NOMO-1 treated with DMSO at 0.1 percent for 48 hours (cell line): ENCODE measurements at regions not wholly inside any gene's neighbourhood (a gene's known extent, or its start where the extent isn't known, plus 50 kb on each side); places are given as distances from the start of the nearest gene placed in this dataset.
"Not testable (repeated sequence)": the region's sequence is repeated elsewhere in the genome, so short reads cannot be mapped to it uniquely, and the experiment has no call there.

Source experiments
- DNase-seq: peaks from one replicate; lab custom pipeline; 2025; ENCODE audit not compliant: unreplicated experiment; lab: John Stamatoyannopoulos, UW

DNA sequence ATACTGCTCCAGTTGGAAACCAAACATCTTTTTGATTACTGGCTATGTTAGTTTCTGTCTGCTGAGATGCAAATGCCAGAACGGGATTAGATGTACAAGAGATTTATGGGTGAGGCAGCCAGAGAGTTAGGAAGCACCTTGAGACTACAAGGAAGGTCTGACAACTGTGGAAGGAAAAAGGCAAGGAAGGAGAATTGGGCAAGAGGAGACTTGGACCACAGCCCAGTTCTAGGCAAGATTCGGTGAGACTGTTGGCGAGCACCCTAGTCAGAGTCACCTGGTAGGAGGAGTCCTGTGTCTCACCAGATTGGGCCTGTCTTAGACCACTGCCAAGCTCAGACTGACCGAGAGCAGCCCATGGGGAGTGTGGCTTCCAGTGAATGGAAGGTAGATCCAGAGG, 91.8 kb upstream of the F13A1 start:
- no peak for DNase-seq

DNA sequence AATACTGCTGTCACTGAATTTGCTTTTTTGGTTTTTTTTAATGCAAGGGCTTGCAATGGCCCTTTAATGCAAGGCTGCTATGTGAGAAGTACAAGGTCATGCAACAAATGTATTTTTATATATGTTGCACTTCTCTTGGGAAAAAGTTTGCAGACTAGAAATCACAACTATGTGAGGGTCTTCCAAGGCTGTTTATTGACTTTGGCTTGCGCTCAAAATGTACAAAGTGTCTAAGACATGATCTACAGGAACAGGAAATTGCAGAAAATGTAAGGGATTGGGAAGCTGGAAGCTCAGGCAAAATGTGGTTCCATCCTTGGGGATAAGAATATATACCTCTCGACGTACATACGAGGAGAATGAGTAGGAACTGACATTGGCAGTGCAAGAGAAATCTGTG, 92.2 kb upstream of the F13A1 start:
- DNase-seq: no peak

DNA sequence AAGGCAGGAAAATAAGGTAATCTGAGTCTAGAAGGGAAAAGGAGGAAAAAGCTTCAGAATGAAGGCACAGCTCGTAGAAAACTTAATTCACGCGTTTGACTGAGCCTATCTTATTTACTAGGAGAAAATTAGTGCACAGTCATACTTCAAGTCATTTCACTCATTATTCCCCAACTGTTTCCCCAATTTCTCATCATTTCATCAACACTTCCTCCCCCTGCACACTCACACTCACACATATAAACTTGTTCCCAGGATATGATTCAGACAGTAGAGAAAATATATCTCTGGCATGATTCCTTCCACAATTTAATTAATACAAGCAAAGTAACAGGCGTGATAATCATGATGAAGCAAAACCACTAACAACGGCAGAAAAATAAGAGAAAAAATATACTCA, 94.5 kb upstream of the F13A1 start:
- peak; percentile 52 for DNase-seq

DNA sequence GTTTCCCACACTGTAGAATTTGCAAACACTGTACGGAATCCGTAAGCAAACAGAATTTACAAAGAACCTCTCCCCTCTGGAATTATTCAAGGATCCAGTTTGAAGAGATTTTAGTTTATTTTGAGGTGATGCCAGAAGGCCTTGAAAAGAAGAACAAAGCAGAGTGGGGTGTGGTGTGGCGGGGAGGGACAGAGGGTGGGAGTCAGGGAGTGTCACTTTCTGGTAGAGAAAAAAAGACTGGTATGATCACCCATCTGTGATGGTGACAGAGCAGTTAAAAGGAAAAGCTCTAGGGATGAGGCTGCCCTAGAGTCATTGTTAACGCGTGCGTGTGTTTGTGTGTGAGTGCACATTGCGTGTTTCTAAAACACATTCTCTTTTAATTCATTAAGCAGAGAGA, 97.0 kb upstream of the F13A1 start:
- no peak for DNase-seq

DNA sequence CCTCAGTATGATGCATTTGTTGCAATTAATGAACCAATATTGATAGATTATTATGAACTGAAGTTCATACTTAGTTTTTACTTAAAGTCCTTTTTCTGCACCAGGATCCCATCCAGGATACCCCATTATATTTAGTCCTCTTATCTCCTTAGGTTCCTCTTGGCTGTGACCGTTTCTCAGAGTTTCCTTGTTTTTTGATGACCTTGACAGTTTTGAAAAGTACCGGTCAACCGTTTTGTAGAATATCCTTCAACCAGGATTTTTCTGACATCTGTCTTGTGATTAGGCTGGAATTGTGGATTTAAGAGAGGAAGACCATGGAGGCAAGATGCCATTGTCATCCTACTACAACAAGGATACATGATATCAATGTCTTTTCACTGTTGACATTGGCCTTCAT, 98.0 kb upstream of the F13A1 start:
- DNase-seq: no peak

DNA sequence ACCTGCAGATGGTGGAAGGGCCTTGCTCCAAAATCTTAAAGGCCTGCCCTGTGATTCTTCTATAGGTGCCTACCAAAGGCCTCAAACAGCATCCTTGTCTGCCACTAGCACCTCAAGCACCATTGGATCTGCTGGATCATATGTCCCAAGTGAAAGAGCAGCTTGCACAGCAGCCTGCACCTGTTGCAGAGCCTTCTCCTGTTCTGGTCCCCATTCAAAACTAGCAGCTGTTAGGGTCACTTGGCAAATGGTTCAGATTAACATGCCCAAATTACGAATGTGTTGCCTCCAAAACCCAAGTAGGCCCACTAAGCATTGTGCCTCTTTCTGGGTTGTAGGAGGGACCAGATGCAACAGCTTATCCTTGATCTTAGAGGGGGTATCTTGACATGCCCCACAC, 99.6 kb upstream of the F13A1 start:
- no peak for DNase-seq

DNA sequence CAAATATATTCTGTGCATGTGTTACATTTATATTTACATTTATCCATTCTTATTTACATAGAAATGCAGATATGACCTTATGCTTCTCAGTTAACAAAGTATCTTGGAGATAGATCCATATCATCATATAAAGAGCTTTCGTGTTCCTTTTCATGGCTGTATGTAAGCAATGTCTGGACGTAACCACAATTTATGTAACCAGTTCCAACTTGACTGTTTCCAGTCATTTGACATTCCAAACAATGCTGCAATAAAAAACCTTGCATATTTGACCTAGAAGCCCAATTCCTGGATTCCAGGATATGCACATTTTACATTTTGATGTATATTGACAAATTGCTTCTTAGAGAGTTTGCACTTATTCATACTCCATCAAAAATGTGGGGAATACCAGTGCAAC, 113.7 kb upstream of the F13A1 start:
- DNase-seq: no peak

DNA sequence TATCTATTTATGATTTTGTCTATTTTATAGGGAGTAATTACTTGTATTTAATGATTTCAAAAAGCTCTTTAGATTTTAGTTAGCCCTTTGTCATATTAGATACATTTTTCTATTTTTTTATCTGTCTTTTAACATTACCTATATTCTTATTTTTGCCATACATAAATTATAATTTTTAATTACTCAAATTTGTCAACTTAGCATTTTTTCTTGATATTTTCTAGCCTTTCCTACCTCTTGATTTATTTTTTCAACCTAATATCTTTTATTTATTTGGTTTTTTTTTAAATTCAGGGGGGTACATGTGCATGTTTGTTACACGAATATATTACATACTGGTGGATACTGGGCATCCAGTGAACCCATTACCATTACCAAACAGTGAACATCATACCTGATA, 114.3 kb upstream of the F13A1 start:
- no peak for DNase-seq

DNA sequence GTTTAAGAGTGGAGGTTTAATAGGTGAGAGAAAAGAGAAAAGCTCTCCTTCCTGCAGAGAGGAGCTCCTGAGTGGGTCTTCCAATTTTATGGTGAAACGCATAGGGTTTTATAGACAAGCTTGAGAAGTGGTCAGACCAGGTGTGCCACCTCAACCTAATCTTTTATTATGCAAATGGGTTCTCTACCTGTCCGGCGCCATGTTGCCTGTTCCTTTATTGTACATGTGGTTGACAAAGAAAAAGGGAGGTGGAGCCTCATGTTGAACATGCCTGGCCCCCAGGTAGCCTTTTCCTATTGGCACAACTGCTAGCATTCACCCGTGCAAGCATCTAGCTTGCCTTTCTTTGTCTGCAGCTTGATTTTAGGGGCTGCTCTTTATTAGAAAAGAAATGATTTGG, 115.9 kb upstream of the F13A1 start:
- DNase-seq: no peak

DNA sequence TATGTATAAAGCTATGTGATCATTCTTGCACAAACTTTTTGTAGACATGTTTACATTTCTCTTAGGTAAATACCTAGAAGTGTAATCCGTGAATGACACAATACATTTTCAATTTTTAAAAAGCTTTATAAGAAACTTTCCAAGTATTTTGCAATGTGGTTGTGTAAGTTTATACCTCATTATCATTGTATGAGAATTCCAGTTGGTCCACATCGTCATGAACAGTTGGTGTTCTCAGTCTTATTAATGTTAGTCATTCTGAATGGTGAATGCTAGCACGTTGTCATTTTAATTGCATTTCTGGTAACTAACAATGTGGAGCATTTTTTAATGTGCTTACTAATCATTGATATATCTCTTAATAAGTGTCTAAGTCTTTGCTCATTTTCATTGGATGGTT, 116.5 kb upstream of the F13A1 start:
- DNase-seq: no peak

DNA sequence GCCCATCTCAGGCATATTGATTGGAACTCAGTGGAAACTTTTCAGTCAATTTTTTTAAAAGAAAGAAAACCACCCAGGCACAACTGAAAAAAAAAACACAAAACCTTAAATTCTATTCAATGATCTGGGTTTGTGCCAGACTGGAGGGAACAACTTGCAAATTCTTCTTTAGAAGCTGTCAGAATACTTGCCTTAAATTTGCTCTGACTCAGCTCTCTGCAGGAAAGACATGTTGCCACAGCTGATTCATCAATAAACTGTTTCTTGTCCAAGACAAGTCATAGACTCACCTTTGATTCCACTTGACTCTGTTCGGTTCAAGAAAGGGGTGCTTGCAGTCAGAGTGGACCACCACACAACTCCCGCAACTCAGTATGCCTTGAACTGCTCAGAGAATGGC, 117.8 kb upstream of the F13A1 start:
- DNase-seq: no peak

DNA sequence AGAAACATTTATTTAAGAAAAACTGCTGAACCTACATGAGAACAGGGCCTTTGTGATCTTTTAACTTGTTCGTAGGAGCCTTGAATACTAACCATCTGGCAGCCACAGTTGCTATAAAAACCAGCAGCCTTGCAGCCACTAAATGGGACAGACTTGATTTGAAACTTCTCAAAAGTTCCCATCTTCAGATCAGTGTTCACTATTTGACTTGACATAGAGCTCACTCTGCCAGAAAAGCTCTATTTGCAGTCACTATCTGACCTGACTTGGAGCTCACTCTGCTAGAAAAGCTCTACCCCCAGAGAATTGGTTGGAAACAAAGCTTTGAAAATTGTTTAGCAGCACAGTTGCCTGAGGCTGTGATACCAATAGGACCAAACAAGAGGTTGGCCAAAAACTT, 119.3 kb upstream of the F13A1 start:
- no peak for DNase-seq

DNA sequence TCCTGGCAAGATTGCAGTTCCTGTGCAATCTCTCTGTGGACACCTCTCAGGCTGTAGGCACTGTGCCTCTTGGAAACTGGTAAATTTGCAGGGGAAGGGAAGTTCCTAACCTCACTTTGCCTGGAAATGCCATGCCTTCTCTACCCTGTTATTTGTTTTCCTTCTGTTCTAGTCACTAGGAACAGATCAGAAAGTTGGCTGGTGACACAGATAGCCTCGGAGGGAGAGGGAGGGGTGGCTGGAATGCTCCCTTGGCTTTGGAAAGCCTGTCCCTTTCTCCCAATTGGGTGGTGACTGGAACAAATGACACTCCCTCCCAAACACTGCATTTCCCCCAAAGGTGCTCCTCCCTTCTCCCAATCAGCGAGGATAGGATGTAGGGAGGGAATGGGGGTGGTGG, 131.5 kb upstream of the F13A1 start:
- no peak for DNase-seq

DNA sequence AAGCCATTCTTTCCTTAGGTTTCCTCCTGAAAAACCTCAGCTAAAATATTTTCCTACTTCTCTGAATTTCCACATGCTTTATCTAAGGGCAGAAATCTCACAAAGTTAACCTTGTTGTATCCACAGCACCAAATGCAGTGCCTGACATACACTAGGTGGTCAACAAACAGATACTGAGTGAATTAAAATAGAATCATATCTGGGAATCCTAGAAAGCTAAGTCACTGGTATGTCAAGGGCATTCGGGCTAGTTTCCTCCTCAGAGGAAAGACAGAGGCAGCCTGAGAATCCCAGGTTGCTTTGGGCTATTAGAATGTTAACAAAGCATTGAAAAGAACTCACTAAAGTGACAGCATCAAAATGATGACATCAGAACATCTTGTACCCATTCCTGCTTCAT, 132.7 kb upstream of the F13A1 start:
- no peak for DNase-seq

DNA sequence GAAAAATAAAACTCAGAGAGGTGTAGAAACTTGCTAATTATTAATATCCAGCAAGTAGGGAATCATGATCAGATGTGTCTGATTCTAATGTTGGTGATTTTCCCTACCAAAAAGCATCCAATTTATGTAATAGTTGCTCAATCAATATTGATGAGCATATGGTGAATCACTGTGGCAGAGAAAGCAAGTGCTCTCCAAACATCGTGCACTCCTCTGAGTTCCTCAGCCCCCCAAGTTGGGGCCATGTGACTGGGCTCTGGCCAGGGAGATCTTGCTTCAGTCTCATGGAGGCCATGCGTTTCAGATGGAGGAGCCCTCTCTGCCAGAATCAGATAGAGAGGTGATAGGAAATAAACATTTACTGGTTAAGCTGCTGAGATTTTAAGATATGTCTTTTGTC, 133.2 kb upstream of the LY86 start:
- DNase-seq: no peak

DNA sequence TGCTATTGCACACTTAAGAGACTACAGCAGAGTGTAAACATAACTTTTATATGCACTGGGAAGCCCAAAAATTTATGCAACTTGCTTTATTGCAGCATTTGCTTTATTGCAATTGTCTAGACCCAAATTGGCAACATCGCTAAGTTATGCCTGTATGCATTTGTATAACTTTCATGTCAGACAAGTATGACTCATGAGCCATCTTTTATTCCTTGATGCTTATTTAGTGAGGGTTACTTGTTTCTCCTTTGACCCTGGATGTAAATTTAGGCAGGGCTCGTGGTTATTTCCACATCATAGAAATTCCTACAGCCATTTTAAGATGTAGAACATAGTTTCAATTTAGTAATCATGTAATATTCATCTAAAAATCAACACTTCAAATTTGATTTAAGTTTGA, 130.3 kb upstream of the LY86 start:
- DNase-seq: no peak

DNA sequence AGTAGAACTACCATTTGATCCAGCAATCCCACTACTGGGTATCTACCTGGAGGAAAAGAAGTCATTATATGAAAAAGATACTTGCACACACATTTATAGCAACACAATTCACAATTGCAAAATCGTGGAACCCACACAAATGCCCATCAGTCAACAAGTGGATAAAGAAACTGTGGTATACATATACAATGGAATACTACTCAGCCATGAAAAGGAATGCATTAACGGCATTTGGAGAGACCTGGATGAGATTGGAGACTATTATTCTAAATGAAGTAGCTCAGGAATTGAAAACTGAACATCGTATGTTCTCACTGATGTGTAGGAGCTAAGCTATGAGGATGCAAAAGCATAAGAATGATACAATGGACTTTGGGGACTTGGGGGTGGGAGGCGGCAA, 128.6 kb upstream of the LY86 start:
- not testable (repeated sequence) for DNase-seq

DNA sequence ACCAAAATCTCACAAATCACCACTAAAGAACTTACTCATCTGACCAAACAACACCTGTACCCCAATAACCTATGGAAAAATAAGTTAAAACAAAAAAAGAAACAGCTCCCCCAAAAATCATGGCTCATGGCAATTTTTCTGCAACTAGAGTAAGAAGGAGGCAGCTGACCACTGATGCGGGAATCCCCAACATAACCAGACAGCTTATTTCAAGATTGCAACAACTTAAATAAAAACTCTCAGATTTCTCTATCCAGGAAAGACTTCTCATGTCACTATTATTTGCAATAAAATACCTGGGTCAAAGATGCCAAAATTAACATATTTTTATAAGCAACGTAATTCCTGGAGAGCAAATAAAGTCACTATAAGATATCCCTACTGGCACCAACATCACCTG, 128.1 kb upstream of the LY86 start:
- DNase-seq: no peak

DNA sequence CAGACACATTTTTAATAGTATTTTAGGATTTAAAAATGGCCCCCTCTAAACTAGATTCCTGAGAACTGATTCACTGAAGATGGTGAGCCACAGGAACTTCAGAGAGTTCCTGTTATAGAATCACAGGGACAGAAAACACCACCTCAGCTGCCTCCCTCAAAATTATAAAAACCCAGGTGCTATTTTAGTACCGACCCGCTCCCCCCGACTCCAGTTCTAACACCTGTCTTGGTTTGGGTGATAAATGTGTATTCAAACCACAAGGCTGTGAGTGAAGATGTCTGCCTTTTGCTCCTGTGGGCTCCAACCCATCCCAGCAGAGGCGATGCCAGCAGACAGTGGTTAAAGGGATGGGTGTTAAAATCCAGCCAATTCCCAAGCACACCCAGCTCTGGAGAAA, 127.4 kb upstream of the LY86 start:
- no peak for DNase-seq

DNA sequence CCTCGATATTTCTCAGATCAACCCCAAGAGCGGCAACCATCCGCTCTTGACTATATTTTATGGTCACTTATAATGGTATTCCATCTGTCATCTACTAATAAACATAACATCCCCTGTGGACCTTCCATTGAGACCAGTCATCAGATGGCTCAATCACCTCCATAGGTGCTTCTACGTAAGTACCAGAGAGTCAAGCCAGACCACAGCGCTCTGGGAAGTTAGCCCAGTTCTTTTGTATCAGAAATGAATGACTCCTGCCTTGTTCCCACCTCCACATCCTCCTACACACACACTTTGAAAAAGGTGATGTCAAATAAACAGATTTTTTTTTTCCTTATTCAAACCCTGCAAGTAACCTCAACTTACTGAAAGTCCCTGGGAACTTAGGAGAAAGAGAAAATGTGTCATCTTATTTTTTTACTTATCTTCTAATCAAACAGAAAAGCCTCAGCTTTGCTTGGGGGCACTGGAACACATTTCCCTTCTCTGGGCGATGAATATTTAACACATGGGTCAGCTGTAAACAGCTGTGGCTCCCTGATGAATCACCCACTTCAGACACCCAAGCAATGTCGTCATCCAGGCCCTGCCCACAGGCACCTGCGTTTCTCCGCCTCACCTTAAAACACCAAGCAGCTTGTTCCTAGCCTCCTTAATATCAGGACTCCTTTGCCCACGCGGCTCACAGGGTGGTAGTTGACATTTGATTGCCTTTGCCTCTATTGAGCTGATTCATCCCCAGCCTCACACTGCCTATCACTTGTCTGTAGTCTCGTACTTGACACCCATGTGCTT, 121.4 kb upstream of the LY86 start:
- DNase-seq: no peak

DNA sequence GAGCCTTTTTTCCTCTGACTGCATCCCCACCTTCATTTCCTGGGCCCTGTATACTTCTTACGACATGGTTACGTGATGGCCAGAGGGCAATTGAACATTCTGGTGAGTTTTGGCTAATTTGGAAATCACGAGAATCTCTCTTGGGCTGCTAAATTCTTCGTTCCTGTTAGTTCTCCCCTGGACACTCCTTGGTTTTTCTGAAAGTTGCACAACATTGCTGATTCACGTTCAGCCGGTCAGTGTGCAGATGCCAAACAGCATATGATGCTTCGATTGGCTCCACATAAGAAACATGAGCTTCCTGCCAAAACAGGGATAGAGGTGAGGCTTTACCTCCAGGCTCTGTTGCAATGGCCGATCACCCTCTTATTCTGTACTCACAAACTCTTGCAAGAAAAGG, 119.4 kb upstream of the LY86 start:
- DNase-seq: peak; percentile 74

DNA sequence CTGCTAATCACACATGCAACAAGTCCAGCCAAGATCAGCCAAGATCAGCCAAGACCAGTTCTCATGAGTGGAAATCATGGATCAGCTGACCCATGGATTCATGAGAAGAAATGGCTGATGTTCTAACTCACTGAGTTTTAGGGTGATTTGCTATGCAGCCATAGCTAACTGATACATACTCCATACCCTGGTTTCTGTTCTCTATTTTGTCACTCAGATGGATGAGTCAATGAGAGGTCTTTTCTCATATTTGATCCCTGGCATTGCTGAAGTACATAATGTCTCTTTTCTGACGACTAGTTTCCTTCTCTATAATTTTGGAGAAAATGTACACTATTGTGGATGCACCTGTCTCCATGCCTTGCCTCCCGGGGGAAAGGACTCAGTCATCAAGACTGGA, 118.4 kb upstream of the LY86 start:
- DNase-seq: peak; percentile 45

DNA sequence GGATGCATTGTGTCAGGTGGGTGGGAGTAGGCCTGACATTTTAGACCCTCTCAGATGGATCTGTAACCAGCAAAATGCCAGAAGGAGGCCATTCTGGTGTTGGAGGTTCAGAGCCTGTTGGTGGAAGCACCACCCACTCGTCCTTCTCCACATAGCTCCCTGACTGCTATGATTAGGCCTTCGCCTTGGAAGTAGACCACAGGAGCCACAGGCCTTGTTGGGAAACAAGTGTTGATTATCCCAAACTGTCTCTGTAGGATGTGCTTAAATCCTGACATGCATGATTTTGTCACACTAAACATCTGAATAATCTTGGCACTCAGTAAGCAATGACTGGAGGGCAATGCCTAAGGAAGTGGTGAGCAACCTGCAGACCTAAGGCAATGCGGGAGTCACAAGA, 117.2 kb upstream of the LY86 start:
- DNase-seq: no peak
